ENCODE measurements at regions not wholly inside any gene's neighbourhood (a gene's known extent, or its start where the extent isn't known, plus 50 kb on each side); places are given as distances from the start of the nearest gene placed in this dataset.

DNA sequence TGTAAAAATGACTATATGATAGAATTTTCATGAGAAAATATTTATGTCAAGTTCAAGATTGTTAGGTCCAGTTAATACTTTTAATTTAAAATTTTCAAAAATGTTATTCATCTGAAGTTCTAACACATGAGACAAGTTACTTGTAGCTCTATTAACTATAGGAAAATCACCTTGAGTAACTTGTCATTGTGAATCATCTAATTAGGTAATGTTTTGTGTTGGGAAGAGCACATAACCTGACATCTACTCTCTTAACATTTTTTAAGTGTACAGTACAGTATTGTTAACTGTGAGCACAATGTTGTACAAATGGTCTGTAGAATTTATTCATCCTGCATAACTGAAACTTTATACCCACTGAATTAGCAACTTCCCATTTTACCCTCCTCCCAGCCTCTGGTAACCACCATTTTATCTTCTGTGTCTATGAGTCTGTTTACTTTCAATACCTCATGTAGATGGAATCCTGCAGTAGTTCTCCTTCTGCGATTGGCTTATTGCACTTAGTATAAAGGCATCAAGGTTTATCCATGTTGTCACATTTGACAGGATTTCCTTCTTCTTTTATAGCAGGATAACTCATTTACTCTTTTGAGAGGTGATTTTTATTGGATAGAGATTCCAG, 54.6 kb downstream of the ARL4A start:
- no peak for DNase-seq (ENCODE audit: low spot score)
- Histone ChIP-seq H3K27me3 (ENCODE audit: control insufficient read depth in 4 of 4, insufficient read depth in 4 of 4, low read length in 3 of 4) (no peaks in the 10 kb centered on the region), H3K4me3 (ENCODE audit: low read depth in 1 of 3, low read length in 3 of 3) (no peak overlapping the region), H3K4me1 (ENCODE audit: control insufficient read depth in 4 of 4, insufficient read depth in 4 of 4, low read length in 3 of 4) (no peaks in the 10 kb centered on the region), H3K36me3 (ENCODE audit: control insufficient read depth in 4 of 4, insufficient read depth in 3 of 4, low read depth in 1 of 4, low read length in 3 of 4) (no peaks in the 10 kb centered on the region), H3K27ac (ENCODE audit: low read depth in 1 of 2, low read length in 2 of 2) (no peak overlapping the region), H3K9me3 (ENCODE audit: control insufficient read depth in 4 of 4, low read length in 3 of 4) (no peaks in the 10 kb centered on the region), H3K9ac (ENCODE audit: low read depth in 1 of 2, low read length in 2 of 2) (no peak overlapping the region)
- WGBS = 81% methylated on average over 1 of the region's 1 CpG
- no peak for TF ChIP-seq RAD21 (IDR thresholded peaks at IDR 0.05)
- TF ChIP-seq HNF4G (IDR thresholded peaks at IDR 0.05) = no peak
- no peak for TF ChIP-seq TAF1 (conservative IDR thresholded peaks at IDR 0.05)
- no peak for TF ChIP-seq JUND (IDR thresholded peaks at IDR 0.05)
- TF ChIP-seq RXRA (IDR thresholded peaks at IDR 0.05) = no peak
- TF ChIP-seq FOXA1 (IDR thresholded peaks at IDR 0.05) = no peak
- no peak for TF ChIP-seq FOXA2 (IDR thresholded peaks at IDR 0.05)
- TF ChIP-seq, protein P1, sequence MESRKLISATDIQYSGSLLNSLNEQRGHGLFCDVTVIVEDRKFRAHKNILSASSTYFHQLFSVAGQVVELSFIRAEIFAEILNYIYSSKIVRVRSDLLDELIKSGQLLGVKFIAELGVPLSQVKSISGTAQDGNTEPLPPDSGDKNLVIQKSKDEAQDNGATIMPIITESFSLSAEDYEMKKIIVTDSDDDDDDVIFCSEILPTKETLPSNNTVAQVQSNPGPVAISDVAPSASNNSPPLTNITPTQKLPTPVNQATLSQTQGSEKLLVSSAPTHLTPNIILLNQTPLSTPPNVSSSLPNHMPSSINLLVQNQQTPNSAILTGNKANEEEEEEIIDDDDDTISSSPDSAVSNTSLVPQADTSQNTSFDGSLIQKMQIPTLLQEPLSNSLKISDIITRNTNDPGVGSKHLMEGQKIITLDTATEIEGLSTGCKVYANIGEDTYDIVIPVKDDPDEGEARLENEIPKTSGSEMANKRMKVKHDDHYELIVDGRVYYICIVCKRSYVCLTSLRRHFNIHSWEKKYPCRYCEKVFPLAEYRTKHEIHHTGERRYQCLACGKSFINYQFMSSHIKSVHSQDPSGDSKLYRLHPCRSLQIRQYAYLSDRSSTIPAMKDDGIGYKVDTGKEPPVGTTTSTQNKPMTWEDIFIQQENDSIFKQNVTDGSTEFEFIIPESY (IDR thresholded peaks at IDR 0.05) = no peak

DNA sequence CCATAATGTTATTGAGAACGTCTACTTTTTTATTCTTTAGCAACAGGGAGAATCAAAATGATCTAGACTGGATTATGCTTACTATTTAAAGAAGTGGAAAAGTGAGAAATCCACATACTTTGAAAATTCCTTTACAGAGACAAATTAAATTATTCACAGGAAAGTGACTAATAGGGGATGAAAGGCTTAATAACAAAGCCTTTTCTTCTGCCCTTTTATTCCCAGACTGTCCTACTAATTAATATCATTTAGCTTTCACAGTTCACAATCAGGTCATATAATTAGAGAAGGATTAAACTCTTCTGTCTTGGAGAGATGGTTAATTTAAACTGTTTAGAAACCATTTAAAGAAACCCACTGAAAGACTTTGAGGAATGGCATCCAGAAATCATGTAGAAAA, 58.8 kb downstream of the ARL4A start:
- H3K9ac ChIP-seq (ENCODE audit: low read depth in 1 of 2, low read length in 2 of 2) = no peak overlapping the region
- TF ChIP-seq, protein P1 (IDR thresholded peaks at IDR 0.05) = no peak
- peak; percentile 36 for TF ChIP-seq YY1 (IDR thresholded peaks at IDR 0.05)
- H3K4me1 ChIP-seq (ENCODE audit: control insufficient read depth in 4 of 4, insufficient read depth in 4 of 4, low read length in 3 of 4) = no peaks in the 10 kb centered on the region
- no peak overlapping the region for H3K4me3 ChIP-seq (ENCODE audit: low read depth in 1 of 3, low read length in 3 of 3)
- no peak for DNase-seq (ENCODE audit: low spot score)
- 20% methylated on average over 1 of the region's 1 CpG for WGBS
- no peaks in the 10 kb centered on the region for H3K36me3 ChIP-seq (ENCODE audit: control insufficient read depth in 4 of 4, insufficient read depth in 3 of 4, low read depth in 1 of 4, low read length in 3 of 4)
- no peak overlapping the region for H3K27ac ChIP-seq (ENCODE audit: low read depth in 1 of 2, low read length in 2 of 2)
- no peaks in the 10 kb centered on the region for H3K9me3 ChIP-seq (ENCODE audit: control insufficient read depth in 4 of 4, low read length in 3 of 4)
- no peaks in the 10 kb centered on the region for H3K27me3 ChIP-seq (ENCODE audit: control insufficient read depth in 4 of 4, insufficient read depth in 4 of 4, low read length in 3 of 4)

DNA sequence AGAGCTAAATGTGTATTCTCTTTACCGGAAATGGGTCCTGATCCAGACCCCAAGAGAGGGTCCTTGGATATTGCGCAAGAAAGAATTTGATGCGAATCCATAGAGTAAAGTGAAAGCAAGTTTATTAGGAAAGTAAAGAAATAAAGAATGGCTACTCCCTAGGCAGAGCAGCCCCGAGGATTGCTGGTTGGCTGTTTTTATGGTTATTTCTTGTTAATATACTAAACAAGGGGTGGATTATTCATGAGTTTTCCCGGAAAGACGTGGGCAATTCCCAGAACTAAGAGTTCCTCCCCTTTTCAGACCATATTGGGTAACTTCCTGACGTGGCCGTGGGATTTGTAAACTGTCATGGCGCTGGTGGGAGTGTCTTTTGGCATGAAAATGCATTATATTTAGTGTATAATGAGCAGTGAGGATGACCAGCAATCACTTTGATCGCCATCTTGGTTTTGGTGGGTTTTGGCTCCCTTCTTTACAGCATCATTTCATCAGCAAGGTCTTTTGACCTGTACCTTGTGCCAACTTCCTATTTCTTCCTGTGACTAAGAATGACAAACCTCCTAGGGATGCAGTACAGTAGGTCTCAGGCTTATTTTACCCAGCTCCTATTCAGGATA, 60.4 kb downstream of the ARL4A start:
- H3K27ac ChIP-seq (ENCODE audit: low read depth in 1 of 2, low read length in 2 of 2) = no peak overlapping the region
- H3K27me3 ChIP-seq (ENCODE audit: control insufficient read depth in 4 of 4, insufficient read depth in 4 of 4, low read length in 3 of 4) = no peaks in the 10 kb centered on the region
- H3K9me3 ChIP-seq (ENCODE audit: control insufficient read depth in 4 of 4, low read length in 3 of 4) = no peaks in the 10 kb centered on the region
- DNase-seq (ENCODE audit: low spot score) = no peak
- 92% methylated on average over 10 of the region's 10 CpGs for WGBS
- H3K4me3 ChIP-seq (ENCODE audit: low read depth in 1 of 3, low read length in 3 of 3) = no peak overlapping the region
- no peaks in the 10 kb centered on the region for H3K36me3 ChIP-seq (ENCODE audit: control insufficient read depth in 4 of 4, insufficient read depth in 3 of 4, low read depth in 1 of 4, low read length in 3 of 4)
- H3K9ac ChIP-seq (ENCODE audit: low read depth in 1 of 2, low read length in 2 of 2) = no peak overlapping the region
- no peaks in the 10 kb centered on the region for H3K4me1 ChIP-seq (ENCODE audit: control insufficient read depth in 4 of 4, insufficient read depth in 4 of 4, low read length in 3 of 4)
- TF ChIP-seq JUND (IDR thresholded peaks at IDR 0.05) = no peak
- TF ChIP-seq YY1 (IDR thresholded peaks at IDR 0.05) = no peak
- TF ChIP-seq HNF4G (IDR thresholded peaks at IDR 0.05) = no peak
- TF ChIP-seq EGR1 (IDR thresholded peaks at IDR 0.05; ENCODE audit: low read depth in 2 of 2) = no peak
- TF ChIP-seq, protein P1 (IDR thresholded peaks at IDR 0.05) = no peak
- TF ChIP-seq, protein P2, sequence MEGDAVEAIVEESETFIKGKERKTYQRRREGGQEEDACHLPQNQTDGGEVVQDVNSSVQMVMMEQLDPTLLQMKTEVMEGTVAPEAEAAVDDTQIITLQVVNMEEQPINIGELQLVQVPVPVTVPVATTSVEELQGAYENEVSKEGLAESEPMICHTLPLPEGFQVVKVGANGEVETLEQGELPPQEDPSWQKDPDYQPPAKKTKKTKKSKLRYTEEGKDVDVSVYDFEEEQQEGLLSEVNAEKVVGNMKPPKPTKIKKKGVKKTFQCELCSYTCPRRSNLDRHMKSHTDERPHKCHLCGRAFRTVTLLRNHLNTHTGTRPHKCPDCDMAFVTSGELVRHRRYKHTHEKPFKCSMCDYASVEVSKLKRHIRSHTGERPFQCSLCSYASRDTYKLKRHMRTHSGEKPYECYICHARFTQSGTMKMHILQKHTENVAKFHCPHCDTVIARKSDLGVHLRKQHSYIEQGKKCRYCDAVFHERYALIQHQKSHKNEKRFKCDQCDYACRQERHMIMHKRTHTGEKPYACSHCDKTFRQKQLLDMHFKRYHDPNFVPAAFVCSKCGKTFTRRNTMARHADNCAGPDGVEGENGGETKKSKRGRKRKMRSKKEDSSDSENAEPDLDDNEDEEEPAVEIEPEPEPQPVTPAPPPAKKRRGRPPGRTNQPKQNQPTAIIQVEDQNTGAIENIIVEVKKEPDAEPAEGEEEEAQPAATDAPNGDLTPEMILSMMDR (IDR thresholded peaks at IDR 0.05; ENCODE audit: low read depth, low read length, missing input control) = no peak
- TF ChIP-seq, protein P3, sequence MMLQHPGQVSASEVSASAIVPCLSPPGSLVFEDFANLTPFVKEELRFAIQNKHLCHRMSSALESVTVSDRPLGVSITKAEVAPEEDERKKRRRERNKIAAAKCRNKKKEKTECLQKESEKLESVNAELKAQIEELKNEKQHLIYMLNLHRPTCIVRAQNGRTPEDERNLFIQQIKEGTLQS (IDR thresholded peaks at IDR 0.05) = no peak
- no peak for TF ChIP-seq SP1 (IDR thresholded peaks at IDR 0.05)
- TF ChIP-seq, protein P4, sequence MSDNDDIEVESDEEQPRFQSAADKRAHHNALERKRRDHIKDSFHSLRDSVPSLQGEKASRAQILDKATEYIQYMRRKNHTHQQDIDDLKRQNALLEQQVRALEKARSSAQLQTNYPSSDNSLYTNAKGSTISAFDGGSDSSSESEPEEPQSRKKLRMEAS (IDR thresholded peaks at IDR 0.05) = no peak

Measured in liver (tissue), 8 donors.